HCEC 1CT (cell line): ENCODE measurements at regions not wholly inside any gene's neighbourhood (a gene's known extent, or its start where the extent isn't known, plus 50 kb on each side); places are given as distances from the start of the nearest gene placed in this dataset.
"Not testable (repeated sequence)": the region's sequence is repeated elsewhere in the genome, so short reads cannot be mapped to it uniquely, and the experiment has no call there.

ENCODE experiments used
- DNase-seq: peaks from one replicate; pipeline ENCODE4 v3.0.0-alpha.2; 2017

DNA sequence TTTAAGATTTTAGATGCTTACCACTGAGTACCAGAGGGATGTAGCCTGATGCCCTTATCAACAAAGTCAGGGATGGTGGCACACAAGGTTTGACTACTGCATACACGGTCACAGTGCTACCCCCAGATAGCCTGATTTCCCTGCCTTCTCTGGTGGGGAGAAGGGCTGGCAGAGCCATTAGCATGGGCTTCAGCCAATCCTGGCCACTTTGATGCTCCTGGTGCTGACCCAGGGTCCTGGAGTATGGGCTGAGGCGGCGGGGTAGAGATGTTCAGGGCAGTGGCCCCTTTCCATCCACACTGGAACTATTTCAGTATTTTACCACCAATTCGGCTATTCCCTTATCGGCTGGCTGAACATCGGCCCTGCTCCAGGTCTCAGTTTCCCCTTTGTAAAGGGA lies 83.2 kb downstream of the POTEB3 start:
- not testable (repeated sequence) for DNase-seq

- DNase-seq = not testable (repeated sequence)
Measured at GRCh38 chr15:21355944-21356343, 84.4 kb downstream of the POTEB3 start.

- not testable (repeated sequence) for DNase-seq
Measured at GRCh38 chr15:21354597-21354996, 85.7 kb downstream of the POTEB3 start.

- DNase-seq = not testable (repeated sequence)
Measured at GRCh38 chr15:21352670-21353318, 87.5 kb downstream of the POTEB3 start.

- not testable (repeated sequence) for DNase-seq
Measured at GRCh38 chr15:21344960-21345359, 95.3 kb downstream of the POTEB3 start.

- DNase-seq = not testable (repeated sequence)
Measured at GRCh38 chr15:21344500-21344899, 95.8 kb downstream of the POTEB3 start.

- not testable (repeated sequence) for DNase-seq
Measured at GRCh38 chr15:21337028-21337427, 103.3 kb downstream of the POTEB3 start.

- DNase-seq = not testable (repeated sequence)
Measured at GRCh38 chr15:21324720-21325460, 115.4 kb downstream of the POTEB3 start.

GRCh38 chr15:21284353-21284752 lies 155.9 kb downstream of the POTEB3 start:
- not testable (repeated sequence) for DNase-seq

GRCh38 chr15:21283210-21283609 lies 157.1 kb downstream of the POTEB3 start:
- not testable (repeated sequence) for DNase-seq

- not testable (repeated sequence) for DNase-seq
Measured at GRCh38 chr15:21280272-21280671, 160.0 kb downstream of the POTEB3 start.

- peak; percentile 0 for DNase-seq
Measured at GRCh38 chr15:21272176-21272982, 167.9 kb downstream of the POTEB3 start.

DNA sequence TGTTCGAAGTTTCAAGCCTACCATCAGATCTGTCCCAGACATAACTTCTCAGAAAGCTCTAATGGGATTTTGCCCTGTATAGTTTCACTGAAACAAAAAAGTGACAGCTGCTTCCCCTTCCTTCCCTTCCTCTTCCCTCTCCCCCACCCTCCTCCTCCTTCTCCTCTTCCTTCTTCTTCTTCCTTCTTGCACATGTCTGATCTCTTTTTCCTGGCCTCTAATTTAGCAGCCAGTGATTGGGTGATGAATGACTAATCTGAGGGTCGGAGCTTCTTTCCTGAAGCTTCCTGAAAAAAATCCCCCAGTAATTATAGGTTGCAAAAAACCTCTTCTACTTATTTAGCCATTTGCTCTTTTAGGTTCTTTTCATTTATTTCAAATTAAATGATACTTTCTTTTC lies 168.7 kb downstream of the POTEB3 start:
- DNase-seq = peak; percentile 0

- DNase-seq = peak; percentile 0
Measured at GRCh38 chr15:21270474-21270873, 169.8 kb downstream of the POTEB3 start.

DNA sequence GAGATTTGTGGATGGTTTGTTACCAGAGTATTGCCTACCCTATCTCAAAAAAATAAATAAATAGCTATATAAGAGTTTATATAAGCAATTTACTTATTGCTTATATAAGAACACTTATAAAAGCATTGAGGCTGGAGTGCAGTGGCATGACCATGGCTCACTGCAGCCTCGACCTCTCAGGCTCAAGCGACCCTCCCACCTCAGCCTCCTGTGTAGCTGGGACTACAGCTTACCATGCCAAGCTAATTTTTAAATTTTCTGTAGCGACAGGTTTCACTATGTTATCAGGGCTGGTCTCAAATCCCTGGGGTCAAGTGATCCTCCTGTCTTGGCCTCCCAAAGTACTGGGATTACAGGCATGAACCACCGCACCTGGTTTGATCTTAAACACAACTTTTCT lies 170.6 kb downstream of the POTEB3 start:
- DNase-seq = peak; percentile 0

DNA sequence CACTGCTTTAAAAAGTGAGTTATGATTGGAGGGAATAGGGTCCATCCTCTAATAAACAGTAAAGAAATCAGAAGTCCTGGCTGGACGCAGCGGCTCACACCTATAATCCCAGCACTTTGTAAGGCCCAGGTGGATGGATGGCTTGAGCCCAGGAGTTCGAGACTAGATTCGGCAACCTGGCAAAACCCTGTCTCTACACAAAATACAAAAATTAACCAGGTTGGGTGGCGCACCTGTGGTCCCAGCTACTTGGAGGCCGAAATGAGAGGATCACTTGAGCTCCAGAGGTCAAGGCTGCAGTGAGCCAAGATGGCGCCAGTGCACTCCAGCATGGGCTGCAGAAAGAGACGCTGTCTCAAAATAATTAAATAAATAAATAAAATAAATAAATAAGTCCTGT lies 171.2 kb downstream of the POTEB3 start:
- no peak for DNase-seq

DNA sequence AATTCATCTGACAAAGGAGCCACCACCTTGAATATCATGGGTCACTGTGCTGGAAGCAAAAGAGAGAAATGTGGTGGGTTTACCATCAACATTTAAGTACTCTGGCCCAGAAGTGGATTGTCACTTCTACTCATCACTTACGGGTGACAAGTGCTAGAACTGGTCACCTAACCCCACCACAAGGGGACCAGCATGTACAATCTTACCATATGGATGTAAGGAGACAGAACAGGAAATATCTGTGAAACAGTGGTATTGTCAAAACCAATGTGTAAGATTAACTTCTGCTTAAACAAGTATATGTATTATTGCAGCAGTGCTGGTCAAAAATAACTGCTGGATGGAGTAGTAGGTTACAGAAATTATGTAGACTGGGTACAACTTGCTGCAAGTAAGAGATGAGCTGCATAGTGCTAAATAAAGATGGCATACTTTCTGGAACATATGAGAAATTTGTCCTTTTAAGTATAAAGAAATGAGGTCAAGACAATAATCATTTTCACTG lies 171.8 kb downstream of the POTEB3 start:
- DNase-seq = peak; percentile 0

DNA sequence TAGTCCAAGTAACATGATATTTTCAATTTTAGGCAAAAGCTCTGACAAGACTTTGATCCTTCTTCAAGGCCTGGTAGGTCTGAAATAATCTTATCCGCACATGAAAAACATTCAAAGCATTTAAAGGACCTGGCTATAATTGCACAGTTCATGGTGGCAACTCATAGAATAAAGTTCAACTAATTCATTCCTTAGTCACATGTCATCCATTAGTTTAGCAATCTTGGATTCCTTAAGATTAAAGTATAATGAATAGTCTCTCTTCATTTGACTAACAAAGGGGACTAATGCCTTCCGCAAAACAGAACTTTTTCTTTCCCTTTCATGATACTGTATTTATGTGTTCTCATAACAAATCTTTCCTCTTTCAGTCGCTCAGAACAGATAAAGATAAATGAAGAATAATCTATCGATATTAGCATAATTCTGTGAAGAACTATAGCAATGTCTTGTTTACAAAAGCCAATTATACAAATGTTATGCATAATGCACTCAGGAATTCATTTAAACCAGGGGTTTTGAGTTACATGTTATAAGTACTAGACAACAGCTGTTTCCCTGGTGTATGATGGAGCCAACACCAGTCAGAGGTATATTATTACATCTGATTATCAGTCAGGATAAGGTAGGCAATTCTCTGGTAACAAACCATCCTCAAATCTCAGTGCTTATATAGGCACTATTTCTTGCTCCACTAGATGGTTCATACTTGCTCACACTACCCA lies 172.5 kb downstream of the POTEB3 start:
- DNase-seq = peak; percentile 0

GRCh38 chr15:21267226-21267625 lies 173.1 kb downstream of the POTEB3 start:
- DNase-seq = peak; percentile 0

DNA sequence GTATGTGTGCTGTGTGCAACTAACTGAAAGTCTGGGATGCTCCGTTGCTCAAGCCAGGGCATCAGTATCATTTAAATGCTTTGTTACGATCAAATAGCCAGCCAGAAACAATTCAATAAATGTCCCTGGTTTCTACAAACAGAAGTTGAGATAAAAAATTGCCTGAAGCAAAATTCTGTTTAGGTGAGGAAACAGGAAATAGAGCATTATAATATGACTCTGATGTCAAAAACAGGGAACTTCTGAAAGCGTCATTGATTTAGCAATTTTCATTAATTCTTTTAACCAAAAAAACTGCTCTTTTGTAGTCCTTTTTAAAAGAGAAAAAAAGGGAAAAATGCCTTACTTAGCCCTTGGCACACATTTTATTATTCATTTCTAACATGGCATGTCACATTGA lies 174.7 kb downstream of the POTEB3 start:
- DNase-seq = not testable (repeated sequence)

- DNase-seq = peak; percentile 0
Measured at GRCh38 chr15:21262851-21263425, 177.4 kb downstream of the POTEB3 start.
